GM21825 (cell line): ENCODE measurements at regions not wholly inside any gene's neighbourhood (a gene's known extent, or its start where the extent isn't known, plus 50 kb on each side); places are given as distances from the start of the nearest gene placed in this dataset.
"Not testable (repeated sequence)": the region's sequence is repeated elsewhere in the genome, so short reads cannot be mapped to it uniquely, and the experiment has no call there.

Experiments
- ATAC-seq: cut with Tn5 transposase; IDR thresholded peaks from one replicate; pipeline ENCODE4 v1.9.1; 2021; ENCODE audit warnings: mild to moderate bottlenecking, moderate library complexity; ENCODE audit not compliant: unreplicated experiment

- ATAC-seq, result no peak
Measured at GRCh38 chr7:91618776-91619765, 261.4 kb downstream of the MTERF1 start.

- ATAC-seq, result no peak
Measured at GRCh38 chr7:91620827-91621226, 259.7 kb downstream of the MTERF1 start.

GRCh38 chr7:91627324-91627723 lies 253.2 kb downstream of the MTERF1 start:
- ATAC-seq, result not testable (repeated sequence)

- ATAC-seq, result no peak
Measured at GRCh38 chr7:91628742-91629141, 251.8 kb downstream of the MTERF1 start.

GRCh38 chr7:91630581-91631380 lies 249.7 kb downstream of the MTERF1 start:
- no peak for ATAC-seq

DNA sequence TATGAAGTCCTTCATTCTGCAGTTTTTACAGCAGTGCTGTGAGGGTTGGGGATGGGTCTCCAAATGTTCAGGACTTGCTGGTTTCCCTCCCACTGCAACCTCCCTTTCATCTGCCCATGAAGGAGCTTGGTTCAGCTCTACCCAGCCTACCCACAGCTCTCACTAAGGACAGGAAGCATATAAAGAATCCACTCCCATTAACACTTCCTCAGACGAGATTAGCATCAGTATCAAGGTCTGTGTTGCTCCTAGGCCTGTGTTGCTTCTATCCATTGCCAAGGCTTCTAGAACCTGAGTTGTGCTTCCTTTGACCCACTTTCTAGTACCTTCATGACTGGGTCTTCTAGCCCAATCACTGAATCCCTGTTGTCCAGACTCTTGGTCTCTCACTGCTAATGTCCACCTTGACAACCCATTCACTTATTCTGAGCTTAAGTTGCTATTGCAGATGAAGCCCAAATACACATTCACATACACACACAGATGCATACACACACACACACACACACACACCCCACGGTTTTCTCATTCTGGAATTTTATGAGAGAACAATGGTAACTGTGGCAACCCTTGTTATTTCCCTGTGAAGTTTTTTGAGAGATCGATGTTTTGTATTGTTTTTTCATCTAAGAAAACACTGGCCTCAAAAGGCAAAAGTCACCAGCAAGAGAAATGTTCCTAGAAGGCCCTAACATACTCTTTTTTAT lies 248.1 kb downstream of the MTERF1 start:
- no peak for ATAC-seq

DNA sequence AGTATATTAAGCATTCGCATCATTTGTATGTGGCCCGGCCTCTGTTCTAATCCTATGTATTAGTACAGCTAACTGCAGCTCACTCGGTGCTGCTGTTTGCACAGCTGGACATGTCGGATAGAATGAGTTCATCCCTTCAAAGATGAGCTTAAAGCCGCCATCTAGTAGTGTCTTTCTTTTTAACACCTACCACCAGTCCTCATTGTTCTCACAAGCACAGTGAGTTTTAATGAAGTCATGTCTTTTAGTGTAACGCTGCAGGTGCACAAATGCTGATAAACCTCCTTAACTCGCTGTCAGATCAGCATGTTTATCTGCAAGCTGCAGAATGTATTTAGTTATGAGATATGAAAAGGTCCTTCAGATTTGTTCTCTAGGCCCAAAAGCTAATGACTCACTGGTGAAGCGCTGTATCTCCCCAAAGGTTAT lies 247.5 kb downstream of the MTERF1 start:
- ATAC-seq, result no peak

- ATAC-seq, result no peak
Measured at GRCh38 chr7:91634485-91635177, 245.9 kb downstream of the MTERF1 start.

DNA sequence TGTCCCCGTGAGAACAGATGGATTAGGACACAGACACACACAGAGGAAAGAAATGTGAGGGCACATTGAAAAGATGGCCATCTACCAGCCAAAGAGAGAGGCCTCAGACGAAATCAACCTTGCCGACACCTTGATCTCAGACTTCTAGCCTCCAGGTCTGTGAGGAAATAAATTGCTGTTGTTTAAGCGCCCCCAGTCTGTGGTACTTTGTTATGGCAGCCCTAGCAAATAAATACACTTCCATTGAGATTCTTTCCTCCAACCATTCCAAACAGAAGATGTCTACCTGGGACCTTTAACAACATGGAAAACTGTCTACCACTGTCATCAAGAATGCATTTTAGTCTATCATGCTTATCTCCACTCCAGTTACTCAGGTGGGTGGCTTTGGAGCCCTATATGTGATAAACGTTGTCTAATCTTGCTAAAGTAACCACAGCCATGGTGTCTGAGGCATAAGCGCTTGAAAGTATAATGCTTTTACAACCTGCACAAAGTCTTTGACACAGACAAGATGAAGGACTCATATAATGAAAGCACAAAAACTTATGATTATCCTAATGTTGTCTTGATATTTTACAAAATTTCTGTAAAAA lies 244.3 kb downstream of the MTERF1 start:
- no peak for ATAC-seq

- no peak for ATAC-seq
Measured at GRCh38 chr7:91636728-91637127, 243.8 kb downstream of the MTERF1 start.

- ATAC-seq, result no peak
Measured at GRCh38 chr7:91644256-91644655, 236.2 kb downstream of the MTERF1 start.

- no peak for ATAC-seq
Measured at GRCh38 chr7:91645542-91645941, 235.0 kb downstream of the MTERF1 start.

DNA sequence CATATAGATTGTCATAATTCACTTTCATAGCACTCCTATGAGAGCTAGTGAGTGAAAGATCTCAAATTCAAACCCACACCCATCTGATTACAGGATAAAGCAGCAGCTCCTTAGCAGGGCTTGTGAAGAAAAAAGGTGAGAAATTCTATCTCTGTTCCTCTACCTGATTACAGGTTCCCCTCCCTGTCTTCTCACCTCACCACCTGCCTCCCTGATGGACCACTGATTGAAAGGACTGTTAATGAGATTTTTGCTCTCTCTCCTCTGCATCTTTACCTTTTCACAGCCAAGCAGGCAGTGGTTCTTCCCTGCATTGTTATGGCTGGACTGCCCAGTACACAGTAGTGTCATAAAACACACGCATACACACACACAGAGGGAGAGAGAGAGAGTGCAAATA lies 228.5 kb downstream of the MTERF1 start:
- no peak for ATAC-seq

- ATAC-seq, result no peak
Measured at GRCh38 chr7:91653286-91653685, 227.2 kb downstream of the MTERF1 start.

DNA sequence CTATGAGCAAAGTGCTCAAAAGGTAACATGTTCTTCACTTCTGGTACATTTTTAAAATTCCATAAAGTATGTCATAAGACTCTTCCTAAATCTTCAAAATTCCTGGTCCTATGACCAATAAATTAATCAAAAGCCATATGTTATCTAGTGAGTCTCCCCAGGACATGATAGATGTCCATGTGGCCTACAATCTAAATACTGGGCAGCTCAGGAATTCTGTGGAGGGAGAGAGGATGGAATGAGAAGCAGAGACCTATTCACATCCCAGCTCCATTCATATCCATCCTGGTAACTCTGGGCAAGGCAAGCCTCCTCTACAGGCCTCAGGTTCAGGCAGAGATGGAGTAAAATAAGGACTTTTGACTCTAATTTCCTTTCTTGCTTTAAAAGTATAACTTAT lies 224.8 kb downstream of the MTERF1 start:
- no peak for ATAC-seq

DNA sequence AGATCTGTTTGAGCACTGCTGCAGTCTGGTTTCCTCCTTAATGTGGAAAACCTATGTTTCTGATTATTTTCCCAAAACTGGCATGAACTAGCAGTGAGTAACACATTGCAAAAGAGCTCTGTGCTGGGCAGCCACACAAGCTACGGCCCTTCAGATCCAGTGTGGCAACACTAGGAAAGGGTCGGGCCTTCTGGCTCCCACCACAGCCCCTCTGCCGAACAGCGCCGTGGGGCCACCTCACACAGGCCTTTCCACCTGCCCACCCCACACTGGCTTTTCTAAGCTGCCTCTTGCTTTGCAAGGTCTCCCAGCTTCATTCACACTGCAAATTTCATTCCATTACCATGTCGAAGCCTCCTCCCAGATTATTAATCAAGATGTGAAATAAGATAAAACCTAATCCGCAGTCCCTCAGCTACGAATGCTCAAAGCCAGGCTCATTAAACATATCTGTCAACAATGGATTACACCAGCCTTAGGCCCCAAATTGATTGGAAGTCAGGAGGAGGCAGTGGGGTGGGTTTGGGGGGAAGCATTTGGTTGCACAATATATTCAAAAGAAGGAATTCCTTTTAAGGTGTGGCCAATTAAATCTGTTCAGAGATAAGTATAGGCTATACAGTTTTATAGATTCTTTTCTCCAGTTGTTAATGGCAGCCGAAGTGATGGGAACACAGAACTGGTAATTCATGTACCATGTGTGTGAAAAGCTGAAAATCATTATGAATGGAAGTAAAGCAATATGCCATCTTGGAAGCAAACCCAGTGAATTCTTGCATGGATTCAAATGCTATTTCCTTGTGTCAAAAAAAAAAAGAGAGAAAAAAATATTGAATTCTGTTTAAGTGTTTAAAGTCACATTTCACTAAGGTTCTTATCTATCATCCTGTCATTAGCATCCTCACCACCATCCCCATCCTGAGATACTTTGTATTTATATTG lies 223.7 kb downstream of the MTERF1 start:
- ATAC-seq, result no peak

DNA sequence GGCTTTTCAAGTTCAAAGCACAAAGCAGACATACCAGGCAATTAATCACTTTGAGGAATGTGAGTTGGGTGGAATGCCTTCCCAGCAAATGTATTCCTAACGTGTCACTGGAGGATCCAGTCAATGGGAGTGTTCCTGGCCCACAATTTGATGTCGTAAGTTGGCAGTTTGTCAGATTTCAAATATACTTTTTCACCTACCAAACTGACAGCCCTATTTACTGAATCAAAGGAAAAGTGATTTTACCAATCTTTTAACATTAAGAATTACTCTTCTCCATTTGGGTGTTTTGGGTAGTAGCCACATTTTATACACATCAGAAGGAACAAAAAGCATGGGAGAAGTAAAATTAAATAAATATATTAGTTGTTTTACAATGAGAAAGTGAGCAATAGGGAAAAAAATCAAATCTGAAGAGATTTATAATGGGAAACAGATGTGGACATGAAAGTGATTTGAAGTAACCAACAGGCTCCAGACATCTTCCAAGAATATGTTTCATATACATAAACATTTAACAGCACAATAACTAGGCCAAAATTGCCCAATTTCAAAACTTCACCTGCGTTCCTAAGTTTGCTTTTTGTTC lies 222.9 kb downstream of the MTERF1 start:
- ATAC-seq, result no peak

DNA sequence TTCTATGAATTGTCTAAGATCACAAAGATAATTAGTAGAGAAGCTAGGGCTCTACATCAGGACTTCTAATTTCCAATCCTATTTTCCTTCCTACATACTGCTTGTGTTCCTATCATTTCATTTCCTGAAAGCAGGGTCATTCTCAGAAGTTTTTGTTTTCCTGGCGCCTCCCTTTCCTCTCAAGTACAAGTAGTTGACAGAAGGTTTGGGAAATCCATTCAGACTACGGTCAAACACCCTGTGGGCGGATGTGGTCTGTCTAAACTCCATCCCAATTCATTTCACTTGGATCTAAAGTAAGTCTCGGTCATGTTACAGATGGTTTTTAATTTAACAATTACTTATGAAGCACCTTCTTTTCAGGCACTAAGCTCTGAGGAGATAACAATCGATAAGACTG lies 221.4 kb downstream of the MTERF1 start:
- no peak for ATAC-seq
